ENCODE measurements at regions not wholly inside any gene's neighbourhood (a gene's known extent, or its start where the extent isn't known, plus 50 kb on each side); places are given as distances from the start of the nearest gene placed in this dataset.
A peak's percentile ranks its signal among the peaks of the same experiment; 100 is the strongest.

DNA sequence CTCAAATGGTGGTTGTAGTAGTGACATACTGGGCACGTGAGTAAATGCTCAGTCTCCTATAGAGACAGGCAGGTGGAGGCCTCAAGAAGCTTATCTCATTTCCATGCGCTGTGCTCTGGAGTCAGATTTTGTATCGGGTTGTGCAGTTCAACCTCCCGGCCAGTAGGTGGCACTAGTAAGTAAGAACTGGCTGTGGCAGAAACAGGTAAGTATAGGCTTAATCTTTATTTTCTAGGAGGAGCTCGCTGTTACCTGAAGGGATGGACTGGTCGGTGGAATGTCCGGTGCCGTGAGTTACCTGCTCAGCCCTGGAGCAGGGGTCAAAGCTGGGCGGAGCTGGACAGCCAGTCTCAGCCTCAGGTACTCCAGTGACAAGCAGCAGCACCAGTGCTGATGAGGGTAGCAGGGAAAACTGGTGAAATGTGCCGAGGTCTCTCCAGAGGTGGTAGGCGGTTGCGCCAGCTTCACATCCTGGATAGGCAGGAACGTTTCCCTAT, 880.1 kb upstream of the SEMA6A start:
- DNase-seq (ENCODE audit: low spot score in 2 of 2) (peak in 1 of 2 donors; percentile 14), ATAC-seq (replicated peaks; ENCODE audit: extremely low read depth, poor library complexity, severe bottlenecking) (no peak)
- Mint-ChIP-seq H3K9me3 (peaks cover 11% of the 10 kb centered on the region), H3K4me3 (peak overlapping the region; percentile 27), H3K4me1 (no peaks in the 10 kb centered on the region), H3K36me3 (ENCODE audit: insufficient read depth) (no peaks in the 10 kb centered on the region), H3K27me3 (no peaks in the 10 kb centered on the region), H3K27ac (ENCODE audit: low read depth) (no peak overlapping the region)

DNA sequence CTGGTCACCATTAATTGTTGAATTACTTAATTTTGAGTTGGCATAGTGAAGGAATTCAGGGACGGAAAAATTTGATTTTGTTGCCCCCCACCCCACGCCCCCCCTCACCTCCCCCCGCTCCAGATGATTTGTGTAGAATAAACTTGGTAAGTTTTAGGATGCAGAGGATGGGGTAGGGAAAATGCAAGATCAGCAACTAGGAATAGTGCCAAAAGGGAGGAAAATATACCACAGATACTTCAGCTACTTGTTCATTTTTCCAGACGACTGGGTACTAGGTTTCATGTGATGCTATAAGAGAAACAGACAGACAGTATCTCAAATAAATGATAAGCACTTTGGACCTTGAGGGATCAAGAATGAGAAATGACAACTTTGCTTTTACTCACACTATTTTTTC, 862.2 kb upstream of the SEMA6A start:
- H3K36me3 Mint-ChIP-seq (ENCODE audit: insufficient read depth) = no peaks in the 10 kb centered on the region
- peaks cover 5% of the 10 kb centered on the region for H3K9me3 Mint-ChIP-seq
- no peak overlapping the region for H3K27ac Mint-ChIP-seq (ENCODE audit: low read depth)
- H3K27me3 Mint-ChIP-seq = no peaks in the 10 kb centered on the region
- H3K4me3 Mint-ChIP-seq = no peak overlapping the region
- H3K4me1 Mint-ChIP-seq = no peaks in the 10 kb centered on the region
- ATAC-seq (replicated peaks; ENCODE audit: extremely low read depth, poor library complexity, severe bottlenecking) (no peak), DNase-seq (ENCODE audit: low spot score in 2 of 2) (no peak)

DNA sequence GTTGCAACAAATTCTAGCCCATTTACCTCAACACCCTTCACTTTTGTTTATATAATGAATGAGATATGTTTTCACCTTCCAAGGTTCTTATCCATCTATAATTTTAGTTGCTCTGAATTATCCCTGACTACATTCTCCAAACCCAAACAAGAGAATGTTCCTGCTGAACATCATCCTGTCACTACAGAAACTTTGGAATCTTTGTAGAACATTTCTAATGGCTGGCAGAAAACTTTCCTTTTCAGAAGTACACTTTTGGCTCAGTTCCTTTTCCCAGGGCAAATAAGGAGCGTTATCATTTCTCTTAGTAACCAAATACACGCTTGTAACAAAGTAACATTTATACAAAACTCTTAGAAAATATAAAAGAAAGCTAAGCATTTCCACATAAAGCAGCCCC, 860.6 kb upstream of the SEMA6A start:
- Mint-ChIP-seq H3K36me3 (ENCODE audit: insufficient read depth) (no peaks in the 10 kb centered on the region), H3K4me1 (no peaks in the 10 kb centered on the region), H3K9me3 (peaks cover 5% of the 10 kb centered on the region), H3K4me3 (no peak overlapping the region), H3K27me3 (no peaks in the 10 kb centered on the region), H3K27ac (ENCODE audit: low read depth) (no peak overlapping the region)
- DNase-seq (ENCODE audit: low spot score in 2 of 2) = no peak
- no peak for ATAC-seq (replicated peaks; ENCODE audit: extremely low read depth, poor library complexity, severe bottlenecking)

DNA sequence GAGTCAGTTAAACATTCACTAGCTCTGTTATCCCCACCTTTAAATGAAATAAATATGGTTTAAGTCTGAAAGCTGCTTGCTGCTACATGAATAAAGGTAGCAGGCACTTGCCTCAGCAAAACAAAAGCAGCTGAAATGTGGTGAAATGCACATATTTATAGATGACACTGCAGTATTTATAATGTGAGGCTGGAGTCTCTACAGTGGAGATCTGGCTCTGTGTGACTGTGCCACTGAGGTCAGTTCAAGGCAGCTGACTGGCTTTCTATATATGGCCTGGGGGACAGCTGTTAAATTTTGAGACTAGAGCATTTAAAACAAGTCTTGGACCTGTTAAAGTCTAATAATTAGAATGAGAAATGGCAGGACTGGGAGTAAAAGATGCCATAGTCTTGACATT, 859.6 kb upstream of the SEMA6A start:
- no peaks in the 10 kb centered on the region for H3K27me3 Mint-ChIP-seq
- peaks cover 5% of the 10 kb centered on the region for H3K9me3 Mint-ChIP-seq
- H3K36me3 Mint-ChIP-seq (ENCODE audit: insufficient read depth) = no peaks in the 10 kb centered on the region
- H3K4me1 Mint-ChIP-seq = no peaks in the 10 kb centered on the region
- no peak overlapping the region for H3K4me3 Mint-ChIP-seq
- DNase-seq (ENCODE audit: low spot score in 2 of 2) = no peak
- ATAC-seq (replicated peaks; ENCODE audit: extremely low read depth, poor library complexity, severe bottlenecking) = no peak
- H3K27ac Mint-ChIP-seq (ENCODE audit: low read depth) = no peak overlapping the region

DNA sequence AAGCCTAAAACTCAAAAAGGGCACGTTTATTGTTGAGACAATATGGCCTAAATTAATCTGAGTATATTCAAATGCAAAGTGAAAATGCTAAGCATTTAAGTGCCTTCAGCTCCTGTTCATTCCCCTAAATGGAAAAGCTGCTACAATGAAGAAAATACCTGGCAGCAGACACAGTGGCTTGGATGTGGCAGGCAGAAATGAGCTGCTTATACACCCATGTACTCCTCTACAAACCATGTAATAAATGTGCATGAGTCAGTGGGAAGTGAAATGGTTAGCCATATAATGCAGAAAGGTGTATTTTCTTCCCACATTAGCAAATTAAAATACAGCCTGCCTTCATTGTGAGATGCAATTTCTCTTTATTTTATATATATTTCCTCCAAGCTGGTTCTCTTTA, 859.2 kb upstream of the SEMA6A start:
- no peak for ATAC-seq (replicated peaks; ENCODE audit: extremely low read depth, poor library complexity, severe bottlenecking)
- H3K36me3 Mint-ChIP-seq (ENCODE audit: insufficient read depth) = no peaks in the 10 kb centered on the region

DNA sequence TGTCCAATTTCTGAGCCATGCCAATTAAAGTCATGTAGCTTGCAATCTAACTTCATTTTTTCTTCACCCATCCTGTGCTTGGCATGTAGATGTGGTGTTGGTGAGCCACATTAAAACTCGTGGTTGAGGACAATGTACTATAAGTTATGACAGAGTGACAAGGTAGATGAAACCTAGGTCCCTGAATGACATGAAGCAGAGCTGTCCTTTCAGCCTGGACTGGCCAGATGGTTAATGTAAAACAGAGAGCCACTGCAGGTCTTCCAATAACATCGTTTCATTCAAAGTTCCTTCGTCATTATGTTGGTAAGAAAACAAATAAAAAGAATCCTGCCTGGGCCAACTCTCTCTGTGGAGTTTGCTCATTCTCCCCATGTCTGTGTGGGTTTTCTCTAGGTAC, 856.5 kb upstream of the SEMA6A start:
- DNase-seq (ENCODE audit: low spot score in 2 of 2) (no peak), ATAC-seq (replicated peaks; ENCODE audit: extremely low read depth, poor library complexity, severe bottlenecking) (no peak)
- no peaks in the 10 kb centered on the region for H3K4me1 Mint-ChIP-seq
- no peaks in the 10 kb centered on the region for H3K27me3 Mint-ChIP-seq
- no peaks in the 10 kb centered on the region for H3K9me3 Mint-ChIP-seq
- H3K4me3 Mint-ChIP-seq = no peak overlapping the region
- no peaks in the 10 kb centered on the region for H3K36me3 Mint-ChIP-seq (ENCODE audit: insufficient read depth)
- no peak overlapping the region for H3K27ac Mint-ChIP-seq (ENCODE audit: low read depth)

More for the DNA sequence above, 859.2 kb upstream of the SEMA6A start:
- no peak overlapping the region for H3K27ac Mint-ChIP-seq (ENCODE audit: low read depth)
- H3K4me3 Mint-ChIP-seq = no peak overlapping the region
- DNase-seq (ENCODE audit: low spot score in 2 of 2) = no peak
- H3K4me1 Mint-ChIP-seq = no peaks in the 10 kb centered on the region
- peaks cover 5% of the 10 kb centered on the region for H3K9me3 Mint-ChIP-seq
- H3K27me3 Mint-ChIP-seq = no peaks in the 10 kb centered on the region

DNA sequence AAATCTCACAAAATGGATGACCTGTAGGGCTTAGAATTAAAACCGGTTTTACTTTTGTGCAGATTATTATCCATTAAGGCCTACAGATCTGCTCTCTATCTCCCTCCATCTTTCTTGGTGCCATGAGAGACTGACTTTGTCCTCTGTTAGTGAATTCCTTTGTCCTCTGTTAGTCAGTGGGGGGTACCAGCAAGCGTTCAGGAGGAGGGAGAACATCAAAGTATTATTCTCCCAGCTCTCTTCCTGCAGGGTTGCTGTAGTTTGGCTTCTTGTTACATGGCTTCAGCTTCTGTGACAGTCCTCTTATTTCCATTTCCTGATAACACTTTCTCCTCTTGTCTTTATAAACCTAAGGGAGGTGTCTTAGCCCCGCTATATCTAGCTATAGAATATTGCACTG, 850.5 kb upstream of the SEMA6A start:
- peaks cover 16% of the 10 kb centered on the region for H3K9me3 Mint-ChIP-seq
- H3K4me3 Mint-ChIP-seq = no peak overlapping the region
- DNase-seq (ENCODE audit: low spot score in 2 of 2) = no peak
- no peaks in the 10 kb centered on the region for H3K36me3 Mint-ChIP-seq (ENCODE audit: insufficient read depth)
- no peak overlapping the region for H3K27ac Mint-ChIP-seq (ENCODE audit: low read depth)
- H3K4me1 Mint-ChIP-seq = no peaks in the 10 kb centered on the region
- no peaks in the 10 kb centered on the region for H3K27me3 Mint-ChIP-seq
- no peak for ATAC-seq (replicated peaks; ENCODE audit: extremely low read depth, poor library complexity, severe bottlenecking)

DNA sequence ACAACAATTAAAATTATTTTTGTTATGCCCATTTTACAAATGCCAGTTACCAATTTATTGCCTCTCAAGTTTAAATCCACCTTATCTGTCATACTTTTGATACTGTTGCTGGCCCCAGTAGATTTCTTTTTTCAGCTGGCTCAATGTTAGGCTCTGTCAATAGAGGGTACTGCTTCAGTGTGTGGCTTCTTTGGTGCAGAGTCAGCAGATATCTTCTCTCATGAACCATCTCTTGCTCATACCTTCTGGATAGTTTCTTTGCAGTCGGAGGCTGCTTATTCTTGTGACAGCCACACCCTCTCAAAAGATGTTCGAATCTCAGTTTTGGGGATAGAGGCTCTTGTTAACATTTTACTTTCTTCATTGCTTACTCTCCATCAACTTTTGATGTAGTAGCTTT, 849.9 kb upstream of the SEMA6A start:
- no peaks in the 10 kb centered on the region for H3K27me3 Mint-ChIP-seq
- H3K36me3 Mint-ChIP-seq (ENCODE audit: insufficient read depth) = no peaks in the 10 kb centered on the region
- H3K4me1 Mint-ChIP-seq = no peaks in the 10 kb centered on the region
- DNase-seq (ENCODE audit: low spot score in 2 of 2) = no peak
- H3K9me3 Mint-ChIP-seq = peaks cover 16% of the 10 kb centered on the region
- no peak overlapping the region for H3K4me3 Mint-ChIP-seq
- no peak overlapping the region for H3K27ac Mint-ChIP-seq (ENCODE audit: low read depth)
- no peak for ATAC-seq (replicated peaks; ENCODE audit: extremely low read depth, poor library complexity, severe bottlenecking)

DNA sequence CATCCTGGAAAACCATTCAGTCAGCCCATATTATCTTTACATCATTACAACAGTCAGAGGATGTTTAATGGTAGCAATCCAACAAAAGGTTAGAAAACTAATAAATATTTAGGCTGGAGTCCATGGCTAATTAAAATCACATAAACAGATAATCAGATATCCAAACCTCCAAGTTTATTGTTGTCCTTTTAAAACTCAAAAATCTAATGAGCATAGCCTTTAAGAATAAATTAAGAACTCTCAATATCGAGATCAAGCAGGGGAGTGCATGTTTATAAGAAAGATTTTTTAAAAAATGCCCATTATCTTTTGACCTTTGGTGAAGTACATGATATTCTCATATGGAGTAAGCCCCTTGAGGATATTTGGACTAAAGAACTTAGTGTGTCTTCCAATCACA, 842.9 kb upstream of the SEMA6A start:
- no peak overlapping the region for H3K4me3 Mint-ChIP-seq
- H3K27ac Mint-ChIP-seq (ENCODE audit: low read depth) = no peak overlapping the region

DNA sequence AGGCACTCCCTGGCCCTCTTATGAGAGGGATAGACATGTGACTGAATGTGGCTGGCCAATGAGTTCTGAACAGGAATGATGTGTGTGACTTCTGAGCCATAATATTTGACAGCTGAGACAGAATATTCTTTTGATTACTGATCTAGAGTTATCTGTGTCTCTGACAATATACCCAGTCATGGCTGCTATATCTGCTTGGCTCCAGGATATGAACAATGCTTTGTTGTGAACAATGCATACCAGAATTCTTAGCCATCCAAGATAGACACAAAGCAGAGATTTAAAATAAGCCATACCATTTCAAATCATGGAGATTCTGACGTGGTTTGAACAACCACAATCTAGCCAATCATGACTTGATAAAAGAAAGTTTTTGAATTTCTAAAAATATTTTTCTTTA, 840.3 kb upstream of the SEMA6A start:
- no peaks in the 10 kb centered on the region for H3K4me1 Mint-ChIP-seq
- H3K27ac Mint-ChIP-seq (ENCODE audit: low read depth) = no peak overlapping the region
- H3K4me3 Mint-ChIP-seq = no peak overlapping the region
- DNase-seq (ENCODE audit: low spot score in 2 of 2) (no peak), ATAC-seq (replicated peaks; ENCODE audit: extremely low read depth, poor library complexity, severe bottlenecking) (no peak)
- H3K27me3 Mint-ChIP-seq = no peaks in the 10 kb centered on the region
- no peaks in the 10 kb centered on the region for H3K9me3 Mint-ChIP-seq
- H3K36me3 Mint-ChIP-seq (ENCODE audit: insufficient read depth) = no peaks in the 10 kb centered on the region

More for the DNA sequence above, 842.9 kb upstream of the SEMA6A start:
- Mint-ChIP-seq H3K4me1 (no peaks in the 10 kb centered on the region), H3K36me3 (ENCODE audit: insufficient read depth) (no peaks in the 10 kb centered on the region), H3K9me3 (peaks cover 7% of the 10 kb centered on the region), H3K27me3 (no peaks in the 10 kb centered on the region)
- DNase-seq (ENCODE audit: low spot score in 2 of 2) = no peak
- ATAC-seq (replicated peaks; ENCODE audit: extremely low read depth, poor library complexity, severe bottlenecking) = no peak

DNA sequence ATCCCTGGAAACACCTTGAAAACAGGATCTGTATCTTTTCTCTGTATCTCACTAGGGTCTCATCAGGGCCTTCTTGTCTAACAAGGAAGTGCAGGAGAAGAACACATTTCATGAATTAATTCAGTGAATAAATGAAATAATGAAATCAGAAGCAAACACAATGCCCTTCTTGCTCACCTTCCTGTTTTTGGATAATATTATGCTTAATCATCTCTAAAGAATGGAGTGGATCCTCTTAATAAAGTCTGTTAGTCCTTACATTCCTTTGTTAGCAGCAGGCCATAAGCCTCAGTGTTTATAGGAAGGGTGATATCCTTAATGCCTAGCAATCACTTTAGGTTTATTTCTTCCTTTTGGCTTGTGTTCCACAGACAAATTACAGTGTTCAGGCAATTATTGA, 837.1 kb upstream of the SEMA6A start:
- ATAC-seq (replicated peaks; ENCODE audit: extremely low read depth, poor library complexity, severe bottlenecking) (no peak), DNase-seq (ENCODE audit: low spot score in 2 of 2) (no peak)
- no peak overlapping the region for H3K4me3 Mint-ChIP-seq
- H3K27me3 Mint-ChIP-seq = no peaks in the 10 kb centered on the region
- no peak overlapping the region for H3K27ac Mint-ChIP-seq (ENCODE audit: low read depth)
- no peaks in the 10 kb centered on the region for H3K4me1 Mint-ChIP-seq
- no peaks in the 10 kb centered on the region for H3K36me3 Mint-ChIP-seq (ENCODE audit: insufficient read depth)
- H3K9me3 Mint-ChIP-seq = peaks cover 5% of the 10 kb centered on the region

DNA sequence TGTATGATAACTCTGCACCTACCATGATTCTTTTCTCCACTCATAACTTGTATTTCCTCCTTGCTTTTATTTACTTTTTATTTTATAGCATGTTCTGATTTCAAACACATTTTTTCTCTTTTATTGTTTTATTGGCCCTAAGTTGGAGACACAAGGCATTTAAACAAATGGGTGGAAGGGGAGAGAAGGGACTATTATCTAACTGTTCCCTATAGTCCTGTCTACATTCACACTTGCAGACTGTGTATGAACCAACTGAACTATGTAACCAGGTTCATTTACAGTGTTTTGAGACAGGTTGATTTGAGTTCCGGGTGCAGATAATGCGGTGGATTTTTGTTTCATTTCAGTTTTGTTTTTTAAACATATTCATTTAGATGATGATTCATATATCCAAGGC, 830.6 kb upstream of the SEMA6A start:
- no peaks in the 10 kb centered on the region for H3K27me3 Mint-ChIP-seq
- no peak overlapping the region for H3K4me3 Mint-ChIP-seq
- H3K9me3 Mint-ChIP-seq = peaks cover 20% of the 10 kb centered on the region
- no peaks in the 10 kb centered on the region for H3K36me3 Mint-ChIP-seq (ENCODE audit: insufficient read depth)
- no peak for DNase-seq (ENCODE audit: low spot score in 2 of 2)
- no peak for ATAC-seq (replicated peaks; ENCODE audit: extremely low read depth, poor library complexity, severe bottlenecking)
- H3K27ac Mint-ChIP-seq (ENCODE audit: low read depth) = no peak overlapping the region
- H3K4me1 Mint-ChIP-seq = no peaks in the 10 kb centered on the region

DNA sequence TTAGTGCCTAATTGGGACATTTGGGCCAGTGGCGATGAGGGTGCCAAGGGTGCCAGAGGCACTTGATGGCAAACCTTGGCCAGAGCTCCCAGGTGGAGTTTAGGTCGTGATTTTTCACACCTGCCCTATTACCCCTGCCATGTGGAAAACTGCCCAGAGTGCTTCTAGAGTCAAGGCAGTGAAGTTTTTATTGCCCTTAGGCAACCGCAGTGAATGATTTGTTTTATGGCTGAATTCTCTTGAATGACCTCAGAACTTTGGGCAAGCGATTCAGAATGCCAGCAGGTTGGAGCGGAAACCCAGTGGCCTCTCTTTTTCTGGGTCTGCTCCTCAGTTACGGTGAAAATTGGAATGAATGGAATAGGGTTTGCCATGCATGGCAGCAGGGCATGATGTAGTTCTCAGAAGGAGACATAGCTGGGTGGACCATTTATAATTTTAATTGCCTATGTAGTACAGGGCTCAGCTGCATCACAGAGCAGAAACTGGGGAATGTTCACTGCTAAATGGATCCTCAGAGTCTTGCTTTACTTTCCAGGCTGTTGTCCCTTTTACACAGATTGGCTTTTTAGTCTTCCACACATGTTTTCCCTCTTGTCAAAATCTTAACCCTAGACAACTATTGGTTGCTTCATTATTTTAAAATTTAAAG, 820.0 kb upstream of the SEMA6A start:
- H3K27me3 Mint-ChIP-seq = no peaks in the 10 kb centered on the region
- DNase-seq (ENCODE audit: low spot score in 2 of 2) (no peak), ATAC-seq (replicated peaks; ENCODE audit: extremely low read depth, poor library complexity, severe bottlenecking) (no peak)
- no peak overlapping the region for H3K4me3 Mint-ChIP-seq
- no peak overlapping the region for H3K27ac Mint-ChIP-seq (ENCODE audit: low read depth)
- H3K4me1 Mint-ChIP-seq = no peaks in the 10 kb centered on the region
- peaks cover 1% of the 10 kb centered on the region for H3K36me3 Mint-ChIP-seq (ENCODE audit: insufficient read depth)
- peaks cover 41% of the 10 kb centered on the region for H3K9me3 Mint-ChIP-seq
